T-helper 1 cell (primary cell): ENCODE measurements at regions not wholly inside any gene's neighbourhood (a gene's known extent, or its start where the extent isn't known, plus 50 kb on each side); places are given as distances from the start of the nearest gene placed in this dataset.
"Not testable (repeated sequence)": the region's sequence is repeated elsewhere in the genome, so short reads cannot be mapped to it uniquely, and the experiment has no call there.

ENCODE experiments used
- DNase-seq, 5 donors: peaks; one replicate each; pipeline ENCODE4 v3.0.0-alpha.2; 2012 to 2020

- DNase-seq = no peak
These were observed 657.5 kb upstream of the NECTIN3 start for GRCh38 chr3:110413807-110414748.

GRCh38 chr3:110414855-110415254 lies 656.8 kb upstream of the NECTIN3 start:
- no peak for DNase-seq

DNA sequence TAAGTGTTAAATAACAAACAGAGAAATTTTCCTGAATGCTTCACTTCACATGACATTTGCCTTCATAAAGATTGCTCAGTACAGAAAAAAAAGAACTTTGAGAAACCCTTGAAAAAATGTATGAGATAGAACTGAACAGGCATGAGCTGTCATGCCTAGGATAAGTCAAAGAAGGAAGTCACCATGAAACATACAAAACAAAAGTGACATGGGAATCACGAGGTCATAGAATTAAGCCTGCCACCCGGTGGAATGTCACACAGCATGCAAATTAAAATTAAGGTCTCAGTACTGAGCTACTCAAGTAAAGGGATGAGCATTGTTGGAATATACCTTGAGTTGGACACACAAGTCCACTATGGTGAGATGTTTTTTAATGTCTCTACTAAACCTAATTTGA lies 652.5 kb upstream of the NECTIN3 start:
- no peak for DNase-seq

DNA sequence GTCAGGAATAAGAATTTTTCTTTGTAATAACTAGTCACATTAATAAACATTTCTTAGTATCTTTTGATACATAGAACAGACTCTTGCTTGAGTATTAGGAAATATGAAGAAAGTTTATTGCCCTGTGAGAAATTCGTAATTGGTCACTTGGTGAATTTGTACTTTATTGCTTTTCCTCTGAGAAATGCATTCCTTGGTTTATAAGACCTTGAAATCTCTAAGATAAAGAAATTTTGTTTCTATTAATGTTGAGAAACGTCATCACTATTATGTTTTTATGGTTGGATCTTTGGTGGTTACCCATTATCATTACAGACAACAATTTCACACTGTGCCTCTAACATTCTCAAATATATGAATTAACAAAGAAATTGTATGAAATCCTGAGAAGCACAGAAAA lies 652.0 kb upstream of the NECTIN3 start:
- no peak for DNase-seq

- no peak for DNase-seq
These were observed 651.4 kb upstream of the NECTIN3 start for GRCh38 chr3:110420158-110420641.

DNA sequence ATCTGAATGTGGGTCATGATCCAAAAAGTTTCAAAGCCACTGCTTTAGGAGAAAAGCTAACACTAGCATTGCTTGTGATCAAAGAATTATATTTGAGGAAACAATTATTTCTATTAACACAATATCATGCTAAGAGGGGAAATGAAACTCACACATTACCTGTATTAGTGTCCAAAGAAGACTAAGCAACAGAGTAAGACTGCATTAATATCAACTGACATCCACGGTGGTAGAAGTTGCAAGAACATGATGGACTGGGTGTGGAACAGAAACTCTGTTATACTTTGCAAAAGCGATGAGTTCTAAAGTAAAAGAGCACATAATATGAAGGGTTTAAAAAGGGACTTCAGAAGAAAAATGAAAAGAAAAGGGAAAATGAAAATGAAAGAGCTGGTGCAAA lies 648.3 kb upstream of the NECTIN3 start:
- DNase-seq = no peak

DNA sequence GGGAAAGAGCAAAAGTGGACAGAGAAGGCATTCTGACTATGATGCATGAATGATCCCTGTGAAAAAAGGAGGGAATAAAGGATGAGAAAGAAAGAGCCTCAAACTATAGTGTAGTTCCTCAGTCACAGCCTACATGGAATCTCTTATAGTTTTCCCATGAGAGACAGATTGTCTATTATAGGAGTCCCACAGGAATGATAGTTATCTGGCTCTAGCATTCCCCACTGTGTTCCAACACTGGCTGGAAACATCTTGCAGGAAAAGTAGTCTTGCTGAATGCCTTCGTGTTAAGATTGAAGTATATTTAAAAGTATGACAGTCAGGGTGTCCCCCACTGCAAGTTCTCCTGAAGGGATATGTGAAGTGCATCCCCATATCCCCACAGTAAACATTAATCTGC lies 641.5 kb upstream of the NECTIN3 start:
- DNase-seq = no peak

GRCh38 chr3:110436209-110436608 lies 635.4 kb upstream of the NECTIN3 start:
- no peak for DNase-seq

DNA sequence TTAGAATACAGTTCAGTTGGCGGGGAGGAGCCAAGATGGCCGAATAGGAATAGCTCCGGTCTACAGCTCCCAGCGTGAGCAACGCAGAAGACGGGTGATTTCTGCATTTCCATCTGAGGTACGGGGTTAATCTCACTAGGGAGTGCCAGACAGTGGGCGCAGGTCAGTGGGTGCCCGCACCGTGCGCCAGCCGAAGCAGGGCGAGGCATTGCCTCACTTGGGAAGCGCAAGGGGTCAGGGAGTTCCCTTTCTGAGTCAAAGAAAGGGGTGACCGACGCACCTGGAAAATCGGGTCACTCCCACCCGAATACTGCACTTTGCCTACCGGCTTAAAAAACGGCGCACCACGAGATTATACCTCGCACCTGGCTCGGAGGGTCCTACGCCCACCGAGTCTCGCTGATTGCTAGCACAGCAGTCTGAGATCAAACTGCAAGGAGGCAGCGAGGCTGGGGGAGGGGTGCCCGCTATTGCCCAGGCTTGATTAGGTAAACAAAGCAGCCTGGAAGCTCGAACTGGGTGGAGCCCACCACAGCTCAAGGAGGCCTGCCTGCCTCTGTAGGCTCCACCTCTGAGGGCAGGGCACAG lies 631.5 kb upstream of the NECTIN3 start:
- DNase-seq = not testable (repeated sequence)

GRCh38 chr3:110454066-110454465 lies 617.5 kb upstream of the NECTIN3 start:
- no peak for DNase-seq

DNA sequence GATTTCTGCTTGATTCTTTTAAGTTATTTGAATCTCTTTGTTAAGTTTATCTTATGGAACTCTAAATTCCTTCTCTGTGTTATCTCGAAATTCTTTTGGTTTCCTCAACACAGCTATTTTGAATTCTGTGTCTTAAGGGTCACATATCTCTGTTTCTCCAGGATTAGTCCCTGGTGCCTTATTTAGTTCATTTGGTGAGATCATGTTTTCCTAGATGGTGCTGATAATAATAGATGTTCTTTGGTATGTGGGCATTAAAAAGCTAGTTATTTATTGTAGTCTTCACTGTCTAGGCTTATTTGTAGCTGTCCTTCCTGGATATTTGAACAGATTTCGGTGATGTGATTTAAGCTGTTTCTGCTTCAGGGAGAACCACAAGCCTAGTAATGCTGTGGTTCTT lies 615.6 kb upstream of the NECTIN3 start:
- no peak for DNase-seq

GRCh38 chr3:110456438-110457138 lies 615.0 kb upstream of the NECTIN3 start:
- no peak for DNase-seq

DNA sequence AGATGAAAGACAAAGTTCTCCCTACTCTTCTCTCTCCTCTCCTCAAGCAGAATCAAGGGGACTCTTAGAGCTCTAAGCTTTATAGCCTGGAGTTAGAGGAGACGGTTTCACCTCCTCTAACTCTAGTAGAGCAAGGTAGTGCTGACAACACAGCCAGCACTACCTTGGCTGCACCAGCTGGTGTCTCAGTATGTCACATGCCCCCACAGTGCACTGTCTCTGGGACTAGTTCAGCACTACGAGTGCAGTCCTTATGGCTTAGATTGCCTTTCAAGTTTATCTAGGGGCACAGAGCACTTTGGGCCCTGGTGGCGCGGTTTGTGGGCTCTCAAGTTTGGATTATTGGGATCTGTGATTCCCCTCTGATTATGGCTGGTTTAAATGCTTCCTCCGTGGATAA lies 614.1 kb upstream of the NECTIN3 start:
- no peak for DNase-seq

GRCh38 chr3:110459021-110459420 lies 612.6 kb upstream of the NECTIN3 start:
- no peak for DNase-seq

- DNase-seq = no peak
These were observed 601.3 kb upstream of the NECTIN3 start for GRCh38 chr3:110470310-110470709.

GRCh38 chr3:110473405-110473804 lies 598.2 kb upstream of the NECTIN3 start:
- no peak for DNase-seq

- DNase-seq = no peak
These were observed 597.2 kb upstream of the NECTIN3 start for GRCh38 chr3:110474397-110474796.

GRCh38 chr3:110478377-110479054 lies 593.1 kb upstream of the NECTIN3 start:
- no peak for DNase-seq

GRCh38 chr3:110479731-110480130 lies 591.9 kb upstream of the NECTIN3 start:
- DNase-seq = no peak

GRCh38 chr3:110485389-110485788 lies 586.2 kb upstream of the NECTIN3 start:
- DNase-seq = no peak

GRCh38 chr3:110487840-110488239 lies 583.8 kb upstream of the NECTIN3 start:
- DNase-seq = no peak

- no peak for DNase-seq
These were observed 580.2 kb upstream of the NECTIN3 start for GRCh38 chr3:110491413-110491812.

DNA sequence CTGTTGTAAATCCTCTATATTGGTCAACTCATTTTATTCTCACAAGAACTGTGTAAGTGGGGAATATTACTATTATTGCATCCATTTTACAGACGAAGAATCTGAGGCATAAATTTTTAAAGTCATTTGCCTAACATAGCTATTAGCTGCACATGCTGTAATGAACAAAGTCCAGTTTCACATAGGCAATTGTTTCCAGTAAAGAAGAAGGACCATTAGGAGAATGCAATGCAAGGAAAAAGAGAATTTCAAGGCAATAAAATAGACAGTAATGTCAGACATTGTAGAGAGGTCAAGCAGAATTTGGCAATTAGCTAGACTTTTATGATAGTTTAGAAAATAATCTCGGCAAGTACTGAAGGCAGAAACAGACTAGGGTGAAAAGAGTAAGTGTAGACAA lies 578.7 kb upstream of the NECTIN3 start:
- no peak for DNase-seq
